Inflammatory macrophage treated with lipopolysaccharide for 4 hours (primary cell): ENCODE measurements at regions not wholly inside any gene's neighbourhood (a gene's known extent, or its start where the extent isn't known, plus 50 kb on each side); places are given as distances from the start of the nearest gene placed in this dataset.

Experiments
- DNase-seq: peaks from one replicate; pipeline ENCODE4 v3.0.0-alpha.2; 2020

DNA sequence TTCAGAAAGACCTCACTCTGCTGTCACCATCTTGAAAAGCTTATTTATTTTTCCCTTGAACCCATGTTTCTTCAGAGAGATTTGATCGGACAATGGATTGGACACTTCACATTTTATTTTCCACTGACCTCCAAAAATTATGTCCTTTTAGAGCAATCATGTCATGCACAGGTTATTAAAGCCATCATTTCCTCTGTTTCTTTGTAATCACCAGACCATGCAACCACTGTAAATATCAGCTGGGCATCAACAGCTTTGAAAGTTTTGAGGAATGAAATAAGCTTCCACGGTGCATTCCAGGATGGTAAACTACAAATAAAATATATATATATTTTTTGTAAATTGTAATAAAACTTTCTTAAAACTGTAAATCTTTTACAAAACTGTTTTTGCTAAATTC, 144.1 kb upstream of the ADAMTS5 start:
- DNase-seq = no peak

DNA sequence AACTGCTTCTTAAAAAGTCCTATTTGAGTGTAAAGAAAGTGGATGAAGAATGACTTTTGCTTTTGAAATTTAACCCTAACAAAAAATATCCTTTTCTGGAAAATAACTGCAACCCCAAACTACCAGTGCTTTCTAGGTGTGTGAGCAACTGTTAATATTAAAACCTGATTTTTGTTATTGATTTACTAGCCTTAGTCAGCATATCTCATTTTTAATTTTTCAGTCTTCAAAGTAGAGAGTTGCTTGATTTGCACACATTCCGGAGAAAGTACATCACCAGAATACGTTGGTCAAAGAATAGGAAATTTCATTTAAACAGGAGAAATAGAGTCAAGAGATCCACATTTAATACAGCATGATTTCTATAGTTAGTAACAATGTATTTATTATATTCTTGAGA, 141.8 kb upstream of the ADAMTS5 start:
- no peak for DNase-seq

DNA sequence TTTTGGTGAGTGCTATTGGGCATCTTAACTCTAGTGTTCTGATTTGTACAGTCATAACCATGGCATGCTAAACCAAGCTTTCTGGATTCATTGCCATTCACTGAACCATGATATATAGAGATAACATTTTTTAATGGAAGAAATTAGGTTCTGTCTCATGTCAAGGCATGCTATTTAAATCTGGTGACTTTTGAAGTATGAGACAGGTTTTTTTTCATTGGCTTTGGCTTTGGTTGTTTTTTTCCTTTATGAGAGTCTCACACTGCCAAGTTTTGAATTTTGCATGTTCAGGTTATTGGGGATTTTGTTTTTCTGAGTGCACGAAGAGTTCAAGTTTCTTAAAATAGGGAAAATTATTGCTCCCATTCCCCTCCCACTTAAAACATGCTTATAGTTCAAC, 141.3 kb upstream of the ADAMTS5 start:
- DNase-seq = no peak

DNA sequence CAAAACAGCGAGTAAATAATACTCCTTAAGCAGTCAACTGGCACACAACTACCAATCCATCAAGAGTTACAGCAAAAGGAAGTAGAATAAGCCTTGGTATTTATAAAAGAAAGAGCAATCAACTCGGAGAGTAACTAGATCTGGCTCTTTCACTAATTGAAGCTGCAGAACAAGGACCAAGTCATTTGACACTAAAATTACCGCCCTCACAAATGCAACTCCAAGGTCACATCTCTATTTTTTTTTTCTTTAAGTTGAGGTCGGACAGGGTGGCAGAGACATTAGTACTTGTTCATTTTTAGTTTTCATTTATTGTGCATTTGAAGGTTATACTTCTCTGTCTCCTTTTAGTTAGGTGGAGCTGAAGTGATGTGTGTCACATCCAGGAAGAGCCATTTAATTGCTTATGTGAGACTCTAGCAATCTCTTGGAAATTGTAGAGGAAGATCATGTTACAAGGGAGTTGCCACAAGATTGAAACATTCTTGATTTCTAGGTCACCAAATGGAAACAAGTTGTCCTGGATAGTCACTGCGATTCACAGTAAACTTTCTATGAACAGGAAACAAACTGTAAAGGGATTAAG, 138.1 kb upstream of the ADAMTS5 start:
- DNase-seq = no peak

DNA sequence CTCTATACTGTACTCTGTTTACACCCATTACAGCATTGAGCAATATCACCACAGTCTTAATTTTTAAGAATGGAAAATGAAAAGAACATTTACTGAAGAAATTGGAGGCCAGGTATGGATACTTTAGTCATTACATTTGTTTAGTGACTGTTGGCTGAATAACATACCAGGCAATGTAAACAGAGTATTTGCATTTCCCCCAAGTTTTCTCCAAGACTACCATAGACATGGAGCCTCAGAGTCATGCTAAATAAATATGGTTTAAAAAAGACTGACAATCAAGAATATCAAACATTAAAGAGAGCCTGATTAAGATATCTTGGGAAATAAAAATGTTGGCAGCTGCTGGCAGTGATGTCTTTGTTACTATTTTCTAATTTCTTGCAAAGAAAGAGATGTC, 136.9 kb upstream of the ADAMTS5 start:
- DNase-seq = no peak

DNA sequence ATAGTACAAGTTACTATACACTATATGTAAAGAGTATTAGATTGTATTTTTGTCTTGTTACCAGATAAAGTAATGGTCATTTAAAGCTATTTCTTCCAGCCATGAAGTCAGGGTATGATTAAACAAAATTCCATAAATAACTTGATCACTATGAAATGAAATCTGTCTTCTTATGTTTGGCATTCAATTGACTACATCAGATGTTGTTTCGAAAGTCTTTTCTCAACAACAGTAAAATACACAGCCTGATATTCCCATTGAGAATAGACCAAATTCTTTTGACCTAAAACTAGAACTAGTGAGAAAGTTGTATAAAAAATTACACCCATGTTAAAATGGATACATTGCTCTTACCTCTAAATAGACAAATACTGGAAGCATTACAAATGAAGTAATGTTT, 134.6 kb upstream of the ADAMTS5 start:
- DNase-seq = no peak

DNA sequence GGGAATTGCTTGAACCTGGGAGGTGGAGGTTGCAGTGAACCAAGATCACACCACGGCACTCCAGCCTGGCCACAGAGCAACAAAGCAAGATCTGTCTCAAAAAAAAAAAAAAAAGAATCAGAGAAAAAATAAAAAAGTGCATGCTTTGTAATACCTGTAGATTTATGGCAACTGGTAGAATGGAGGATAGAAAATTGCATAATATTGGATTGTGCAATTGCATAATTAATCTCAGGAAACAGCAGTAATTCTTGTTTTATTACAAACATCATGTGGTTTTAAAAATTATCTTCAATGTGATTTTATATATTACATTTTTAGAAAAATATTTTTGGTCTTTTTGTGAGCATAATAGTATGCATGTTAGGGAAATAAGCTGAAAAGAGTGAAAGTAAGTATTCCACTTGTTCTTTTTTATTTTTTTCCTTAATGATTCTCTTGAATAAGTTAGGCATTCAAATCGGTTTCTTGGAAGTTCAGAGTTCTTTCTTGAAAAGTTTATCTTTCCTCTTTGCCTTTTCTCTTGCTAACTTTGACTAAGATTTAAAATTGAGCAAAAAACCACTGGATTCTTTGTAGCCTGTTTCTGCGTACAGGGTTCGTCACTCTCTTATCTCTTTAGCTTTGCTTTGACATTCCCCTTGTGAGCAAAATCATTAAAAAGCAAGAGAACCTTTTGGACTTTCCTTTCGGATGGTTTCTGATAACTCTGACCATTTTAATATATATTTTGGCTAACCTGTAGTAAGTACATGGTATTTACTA, 127.5 kb upstream of the ADAMTS5 start:
- no peak for DNase-seq

DNA sequence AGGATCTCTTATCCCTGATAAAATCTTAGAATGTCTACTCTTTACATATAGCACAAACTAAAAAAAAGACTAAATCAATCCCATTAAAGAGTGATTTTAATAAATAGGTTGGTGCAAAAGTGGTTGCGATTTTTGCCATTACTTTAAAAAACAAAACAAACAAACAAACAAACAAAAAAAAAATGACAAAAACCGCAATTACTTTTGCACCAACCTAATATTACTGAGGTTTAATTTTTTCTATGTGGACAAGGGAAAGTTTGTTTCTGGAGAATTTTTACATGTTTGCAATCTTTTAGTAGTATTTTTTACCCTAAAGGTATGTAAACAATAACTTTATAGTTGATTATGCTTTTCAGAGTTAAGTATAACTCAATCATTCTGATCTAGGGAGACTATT, 119.7 kb upstream of the ADAMTS5 start:
- no peak for DNase-seq

DNA sequence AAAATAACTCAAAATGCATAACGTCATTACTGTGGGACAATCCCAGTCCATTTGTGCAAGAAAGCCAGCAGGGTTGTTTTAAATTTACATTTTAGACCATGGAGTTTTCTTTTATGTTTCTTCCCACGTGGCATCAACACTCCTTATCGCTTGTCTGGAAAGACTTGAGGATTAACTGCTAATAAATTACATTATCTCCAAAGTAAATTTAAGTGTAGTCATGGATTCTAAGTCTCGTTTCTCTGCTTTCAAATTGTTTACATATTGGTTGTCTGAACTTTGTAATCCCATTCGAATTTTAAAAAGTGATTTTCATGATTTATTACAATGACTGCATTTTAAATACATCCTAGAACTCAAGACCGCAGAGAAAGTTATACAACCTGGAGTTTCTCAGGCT, 119.3 kb upstream of the ADAMTS5 start:
- no peak for DNase-seq

DNA sequence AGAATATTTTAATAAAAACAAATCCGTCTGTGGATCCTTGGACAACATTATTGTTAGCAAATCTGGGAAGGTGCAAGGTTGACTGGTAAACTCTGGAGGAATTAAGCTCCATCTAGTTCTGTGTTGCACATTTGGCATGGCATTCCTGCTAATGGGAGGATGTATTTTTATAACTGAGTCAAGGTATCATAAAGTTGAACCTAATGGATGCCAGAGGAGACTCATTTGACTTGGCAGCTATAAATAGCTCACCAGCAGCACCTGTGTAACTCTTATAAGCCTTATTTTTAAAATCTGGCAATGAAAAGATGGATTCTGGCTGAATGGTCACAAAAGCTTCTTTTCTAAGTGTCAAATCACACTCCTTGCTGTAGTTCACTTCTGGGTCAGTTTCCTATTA, 118.5 kb upstream of the ADAMTS5 start:
- DNase-seq = no peak

DNA sequence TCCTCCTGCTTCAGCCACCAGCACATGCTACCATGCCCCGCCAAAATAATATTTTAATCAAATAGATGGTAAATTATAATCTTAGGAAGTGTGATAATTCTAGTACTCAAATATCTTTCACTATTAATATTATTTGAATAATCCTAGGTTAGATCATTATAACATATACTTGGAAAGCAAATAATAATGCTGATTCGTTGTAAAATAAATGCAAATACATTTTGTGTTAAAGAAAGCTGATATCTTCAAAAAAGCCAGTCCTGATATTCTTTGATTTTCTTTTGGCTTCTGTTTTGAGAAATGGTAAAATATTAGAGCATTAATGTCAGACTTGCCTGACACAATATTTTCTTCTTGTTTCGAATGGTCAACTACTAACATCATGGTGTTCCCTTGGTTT, 116.3 kb upstream of the ADAMTS5 start:
- DNase-seq = no peak

DNA sequence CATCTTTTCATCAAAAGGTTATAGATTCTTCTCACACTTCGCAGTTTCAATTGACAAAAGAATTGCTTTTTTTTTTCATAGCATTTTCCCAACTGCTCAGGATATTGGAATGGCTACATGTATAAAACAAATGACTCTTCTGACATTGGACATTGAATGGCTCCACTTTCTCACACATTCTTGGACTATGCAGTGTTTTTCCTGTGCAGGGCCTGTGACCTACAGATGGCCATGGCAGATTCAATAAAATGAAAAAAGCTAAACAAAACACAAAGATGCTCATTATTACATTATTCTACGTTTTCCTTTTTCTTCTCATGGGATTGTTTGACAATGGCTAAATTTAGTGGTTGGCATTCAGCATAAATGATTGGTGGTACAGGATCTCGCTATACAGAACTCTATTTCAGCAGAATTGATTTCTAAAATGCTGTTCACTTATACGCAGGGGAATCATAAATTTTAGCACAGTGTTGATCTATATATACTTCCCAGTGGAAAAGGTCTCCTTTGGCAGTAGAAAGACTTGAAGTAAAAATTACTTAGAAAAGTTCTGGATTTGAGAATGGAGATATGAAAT, 115.6 kb upstream of the ADAMTS5 start:
- no peak for DNase-seq

DNA sequence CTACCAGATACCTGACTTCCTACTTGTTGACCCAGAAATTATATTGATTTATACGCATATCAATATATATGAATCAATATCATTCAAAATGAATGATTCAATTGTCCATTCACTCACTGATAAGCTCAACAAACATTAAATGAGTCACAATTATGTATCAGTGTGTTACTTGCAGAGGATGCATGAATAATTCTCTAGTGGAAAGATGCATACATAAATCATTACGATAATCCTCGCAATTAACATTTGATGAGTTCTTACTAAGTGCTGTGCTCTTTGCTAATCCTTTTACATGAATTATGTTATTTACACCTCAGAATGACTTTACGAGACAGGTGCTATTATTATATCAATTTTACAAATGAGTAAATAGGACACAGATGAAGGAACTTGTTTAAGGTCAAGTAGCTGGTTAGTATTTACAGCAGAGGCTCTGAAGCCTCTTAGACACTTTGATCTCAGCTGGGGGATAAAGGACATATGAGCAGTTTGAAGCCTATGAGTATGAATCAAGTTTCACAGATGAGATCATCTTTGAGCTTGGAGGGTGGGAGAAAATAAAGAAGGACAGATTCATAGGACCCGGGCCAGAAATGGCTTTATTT, 112.8 kb upstream of the ADAMTS5 start:
- DNase-seq = no peak

DNA sequence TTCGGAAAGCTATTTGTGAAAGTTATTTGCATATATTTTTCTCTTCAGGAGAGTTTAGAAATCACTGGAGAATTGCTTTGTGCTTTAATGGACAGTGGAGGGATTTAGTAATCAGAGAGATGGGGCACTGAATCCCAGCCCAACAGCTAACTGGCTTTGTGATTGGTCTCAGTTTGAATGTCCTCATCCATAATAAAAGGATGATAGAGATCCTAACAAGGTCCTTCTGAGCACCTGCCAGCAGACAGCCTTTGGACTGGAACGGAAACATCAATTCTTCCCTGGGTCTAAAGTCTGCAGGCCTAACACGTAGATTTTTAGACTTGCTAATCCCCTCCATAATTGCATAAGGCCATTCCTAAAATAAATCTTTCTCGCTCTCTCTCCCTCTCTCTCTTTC, 112.0 kb upstream of the ADAMTS5 start:
- no peak for DNase-seq

DNA sequence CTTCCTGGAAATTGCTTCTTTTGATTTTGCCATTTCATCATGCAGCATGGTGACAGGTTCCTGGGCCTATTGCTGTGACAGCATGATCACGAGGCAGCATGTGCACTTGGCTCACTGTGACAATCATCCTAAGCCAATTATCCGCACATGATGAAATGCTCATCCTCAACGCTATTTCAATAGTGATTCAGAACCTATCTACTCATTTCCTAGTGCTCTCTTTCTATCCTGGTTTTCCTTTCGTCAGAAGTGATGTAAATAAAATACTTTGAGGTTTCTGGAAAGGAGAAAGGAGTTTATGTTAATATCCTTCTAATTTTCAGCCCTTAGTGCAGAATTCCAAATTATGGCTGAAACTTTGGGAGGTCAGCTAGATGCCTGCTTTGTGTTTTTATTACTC, 110.6 kb upstream of the ADAMTS5 start:
- DNase-seq = no peak

DNA sequence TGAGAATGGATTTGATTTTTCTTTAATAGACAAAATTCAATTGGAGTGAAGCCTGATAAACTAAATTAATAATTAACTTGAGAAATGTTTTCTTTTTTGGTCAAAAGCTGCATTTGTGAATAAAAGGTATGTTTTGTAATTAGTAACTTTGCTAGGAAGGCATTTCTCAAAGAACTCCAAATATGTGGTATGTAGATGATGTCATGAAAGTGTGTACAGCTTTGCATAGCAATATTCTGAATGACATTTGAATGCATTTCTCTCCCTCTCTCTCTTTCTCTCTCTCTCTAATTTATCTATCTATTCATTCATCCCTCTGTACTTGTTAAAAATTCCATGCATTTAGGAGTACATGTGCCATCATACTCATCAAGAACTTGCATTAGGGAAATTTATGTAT, 109.1 kb upstream of the ADAMTS5 start:
- DNase-seq = no peak

DNA sequence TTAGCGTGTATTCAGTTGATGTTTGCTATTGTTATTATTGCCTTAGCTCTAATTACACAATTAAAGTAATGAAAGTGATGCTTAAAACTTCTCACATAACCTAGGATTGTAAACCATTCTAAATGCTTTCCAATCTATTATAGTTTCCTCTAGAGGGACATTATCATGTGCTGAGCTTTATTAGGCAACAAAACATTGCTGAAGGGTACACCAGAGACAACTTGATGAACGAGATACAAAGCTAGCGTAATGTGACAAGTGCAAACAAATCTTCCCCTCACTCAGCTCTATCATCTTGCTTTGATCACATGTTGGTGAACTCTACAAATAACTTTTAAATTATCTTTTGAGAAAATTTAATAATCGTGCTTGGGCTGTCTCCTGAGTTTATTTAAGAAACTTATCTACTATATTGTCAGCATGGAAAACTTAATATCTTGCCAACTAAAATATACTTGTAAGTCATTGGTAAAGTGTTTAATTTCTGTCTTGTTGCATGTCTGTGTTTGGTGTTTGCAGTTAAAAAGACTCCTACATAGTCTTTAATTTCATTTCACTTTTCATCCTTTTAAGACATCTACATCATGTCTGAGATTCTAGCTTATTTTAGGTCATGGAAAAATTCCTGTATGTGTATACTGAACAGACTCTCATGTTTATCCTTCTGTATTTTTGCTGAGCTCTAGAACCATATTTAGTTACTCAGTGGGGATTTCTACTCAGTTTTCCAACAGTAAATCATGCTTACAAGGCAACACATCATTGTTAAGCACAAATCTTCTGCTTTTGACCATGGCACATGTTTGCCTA, 104.2 kb upstream of the ADAMTS5 start:
- DNase-seq = no peak

DNA sequence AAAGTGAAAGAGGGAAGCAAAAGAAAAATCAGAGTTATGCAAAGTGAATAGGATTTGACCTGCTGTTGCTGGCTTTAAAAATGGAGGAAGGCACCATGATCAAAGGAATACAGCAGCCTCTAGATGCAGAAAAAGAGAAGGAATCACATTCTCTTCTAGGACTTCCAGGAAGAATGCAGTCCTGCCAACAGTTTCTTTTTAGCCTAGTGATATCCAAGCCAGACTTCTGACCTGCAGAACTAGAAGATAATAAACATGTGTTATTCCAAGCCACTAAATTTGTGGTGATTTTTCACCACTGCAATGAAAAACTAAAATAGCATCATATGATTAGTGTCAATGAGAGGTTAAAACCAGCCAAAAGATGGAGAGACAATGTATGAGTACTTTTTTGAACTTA, 101.9 kb upstream of the ADAMTS5 start:
- DNase-seq = no peak

DNA sequence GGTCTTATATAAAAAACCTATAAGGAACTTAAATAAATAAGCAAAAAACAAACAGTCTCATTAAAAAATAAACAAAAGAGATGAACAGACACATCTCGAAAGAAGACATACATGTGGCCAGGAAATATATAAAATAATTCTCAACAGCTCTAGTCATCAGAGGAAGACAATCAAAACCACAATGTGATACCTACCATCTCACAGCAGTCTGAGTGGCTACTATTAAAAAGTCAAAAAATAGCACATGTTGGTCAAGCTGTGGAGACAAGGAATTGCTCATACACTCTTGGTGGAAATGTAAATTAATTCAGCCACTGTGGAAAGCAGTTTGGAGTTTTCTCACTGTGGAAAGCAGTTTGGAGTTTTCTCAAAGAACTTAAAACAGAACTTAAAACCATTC, 100.3 kb upstream of the ADAMTS5 start:
- no peak for DNase-seq

DNA sequence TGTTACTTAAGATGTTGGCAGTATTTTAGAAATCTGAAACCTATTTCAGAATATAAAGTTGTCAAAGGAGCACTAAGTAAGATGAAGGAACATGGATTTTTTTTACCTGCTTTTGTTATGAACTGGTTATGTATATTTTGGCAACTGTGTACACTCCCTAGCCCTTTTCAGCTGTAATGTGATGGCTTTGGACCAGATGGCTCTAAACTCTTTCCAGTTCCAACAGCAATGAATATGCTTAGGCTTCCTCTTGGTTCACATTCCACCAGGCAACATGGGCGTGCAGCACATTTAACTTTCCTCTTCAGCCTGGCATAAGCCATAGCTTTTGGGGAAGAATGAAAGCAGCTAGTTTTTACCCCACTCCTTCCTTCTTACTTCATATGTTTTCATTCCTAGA, 95.6 kb upstream of the ADAMTS5 start:
- DNase-seq = no peak

DNA sequence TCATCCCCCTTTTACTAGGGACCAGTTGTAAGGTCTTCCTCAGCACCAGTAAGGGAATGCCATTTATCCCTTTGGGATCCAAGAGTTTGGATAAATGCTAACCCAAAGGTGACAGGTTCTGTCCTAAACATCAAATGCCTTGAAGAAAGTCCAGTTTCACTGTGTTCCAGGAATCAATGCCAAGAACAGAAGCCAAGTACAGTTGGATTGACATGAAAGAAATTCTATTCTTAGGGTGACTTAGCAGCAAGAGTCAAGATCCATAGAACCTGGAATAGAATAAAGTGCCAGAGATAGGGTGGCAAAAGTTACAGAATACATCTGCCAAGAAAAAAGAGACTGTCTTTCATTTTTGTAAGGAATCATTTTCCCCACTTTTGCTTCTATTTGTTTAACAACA, 94.9 kb upstream of the ADAMTS5 start:
- DNase-seq = no peak

DNA sequence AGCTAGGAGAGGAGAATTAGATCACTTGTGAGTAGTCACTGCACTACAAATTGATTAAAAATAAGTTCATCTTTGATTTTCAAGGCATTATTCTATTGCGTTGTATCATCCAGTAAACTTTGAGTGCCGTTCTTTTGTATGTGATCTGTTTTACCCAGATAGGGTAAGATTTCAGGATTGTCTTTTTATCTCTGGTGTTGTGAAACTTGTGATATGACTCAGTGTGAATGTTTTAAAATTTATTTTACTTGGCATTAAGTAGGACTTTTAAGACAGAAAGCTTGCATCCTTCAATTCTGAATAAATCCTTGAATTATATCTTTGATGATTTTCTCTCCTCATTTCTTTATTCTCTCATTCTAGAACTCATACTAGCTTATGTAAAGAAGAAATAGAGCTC, 93.3 kb upstream of the ADAMTS5 start:
- DNase-seq = no peak
